NCI-H774 (cell line): ENCODE measurements at regions not wholly inside any gene's neighbourhood (a gene's known extent, or its start where the extent isn't known, plus 50 kb on each side); places are given as distances from the start of the nearest gene placed in this dataset.
"Not testable (repeated sequence)": the region's sequence is repeated elsewhere in the genome, so short reads cannot be mapped to it uniquely, and the experiment has no call there.

Experiments
- DNase-seq: peaks from one replicate; lab custom pipeline; 2025; lab: John Stamatoyannopoulos, UW

DNA sequence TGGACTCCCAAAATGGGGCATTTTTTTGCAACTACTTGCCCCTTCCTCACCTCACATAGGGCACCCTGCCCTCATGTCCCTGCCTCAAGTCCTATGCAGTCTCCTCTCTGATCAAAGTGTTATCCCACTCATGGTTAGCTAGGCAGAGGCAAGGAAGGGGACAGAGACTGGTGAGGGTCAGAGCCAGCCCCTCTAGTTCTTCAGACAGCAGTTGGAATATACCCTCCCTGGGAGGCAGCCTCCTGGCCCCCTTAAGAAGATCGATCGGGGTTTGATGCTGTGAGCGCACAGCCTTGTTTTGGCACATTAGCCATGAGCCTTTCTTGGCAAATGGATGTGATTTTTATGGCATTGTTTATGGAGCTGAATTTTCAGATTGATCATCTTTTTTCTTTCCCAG is 436.9 kb downstream of the BUD13 start:
- no peak for DNase-seq

GRCh38 chr11:116335078-116335477 is 437.7 kb downstream of the BUD13 start:
- DNase-seq = no peak

DNA sequence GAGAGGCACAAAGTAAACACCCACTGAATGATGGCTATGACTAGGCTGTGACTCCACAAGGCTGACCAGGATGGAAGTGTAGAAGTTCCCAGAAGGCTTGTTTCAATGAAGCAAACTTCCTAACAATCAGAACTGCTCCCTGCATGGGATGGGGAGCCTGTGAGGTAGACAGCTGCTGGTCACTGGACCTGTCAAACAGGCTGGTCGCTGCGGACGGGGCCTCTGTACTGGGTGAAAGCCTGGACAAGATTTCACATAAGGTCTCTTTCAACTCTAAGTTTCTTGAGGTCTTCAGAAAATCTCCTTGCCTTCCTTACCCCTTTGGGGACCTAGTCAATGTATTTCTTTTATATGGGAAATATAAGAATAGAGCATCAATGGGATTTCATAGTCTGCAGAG is 438.2 kb downstream of the BUD13 start:
- DNase-seq = no peak

DNA sequence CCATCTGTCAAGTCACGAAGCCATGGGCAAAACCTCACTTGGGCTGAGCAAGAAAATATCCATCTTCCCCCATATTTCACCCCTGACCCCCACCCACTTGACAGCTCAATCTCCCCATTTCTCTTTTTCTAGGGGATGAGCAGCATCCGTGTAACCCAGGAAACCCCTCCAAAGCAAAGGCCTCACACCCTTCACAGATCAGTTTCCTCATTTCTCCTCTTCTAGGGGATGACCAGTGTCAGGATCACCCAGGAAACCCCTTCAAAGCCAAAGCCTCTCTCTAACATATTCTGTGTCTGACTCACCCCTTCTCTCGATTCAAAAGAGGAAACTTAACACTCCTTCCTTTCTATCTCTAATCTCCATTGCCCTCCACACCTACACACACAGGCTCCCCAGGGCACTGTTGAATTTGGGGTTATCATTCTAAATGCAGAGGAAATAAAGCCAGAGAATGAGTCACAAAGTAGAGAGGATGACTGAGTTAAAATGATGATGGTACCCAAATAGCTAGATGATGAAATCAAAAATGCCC is 439.7 kb downstream of the BUD13 start:
- no peak for DNase-seq

GRCh38 chr11:116332391-116332790 is 440.4 kb downstream of the BUD13 start:
- no peak for DNase-seq

DNA sequence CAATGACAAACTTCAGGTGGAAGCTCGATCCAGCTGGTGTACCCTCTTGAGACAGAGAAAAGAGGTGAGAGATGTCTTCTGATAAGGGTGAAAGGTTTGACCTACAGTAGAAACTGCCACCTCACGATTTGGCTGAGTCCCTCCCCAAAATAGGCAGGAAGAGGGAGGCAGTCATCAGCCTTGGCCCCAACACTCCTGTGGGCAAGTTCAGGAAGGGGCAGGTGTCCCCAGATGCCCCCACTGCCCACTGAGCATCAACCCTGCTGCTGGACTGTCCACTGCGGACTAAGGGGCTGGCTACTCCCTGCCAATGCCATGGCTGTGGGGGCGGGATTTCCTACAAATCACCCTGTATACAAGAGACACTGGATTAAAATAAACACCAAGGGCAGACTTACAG is 441.4 kb downstream of the BUD13 start:
- DNase-seq = no peak

- DNase-seq = no peak
Measured at GRCh38 chr11:116330439-116331185, 442.2 kb downstream of the BUD13 start.

- no peak for DNase-seq
Measured at GRCh38 chr11:116329354-116330090, 443.3 kb downstream of the BUD13 start.

DNA sequence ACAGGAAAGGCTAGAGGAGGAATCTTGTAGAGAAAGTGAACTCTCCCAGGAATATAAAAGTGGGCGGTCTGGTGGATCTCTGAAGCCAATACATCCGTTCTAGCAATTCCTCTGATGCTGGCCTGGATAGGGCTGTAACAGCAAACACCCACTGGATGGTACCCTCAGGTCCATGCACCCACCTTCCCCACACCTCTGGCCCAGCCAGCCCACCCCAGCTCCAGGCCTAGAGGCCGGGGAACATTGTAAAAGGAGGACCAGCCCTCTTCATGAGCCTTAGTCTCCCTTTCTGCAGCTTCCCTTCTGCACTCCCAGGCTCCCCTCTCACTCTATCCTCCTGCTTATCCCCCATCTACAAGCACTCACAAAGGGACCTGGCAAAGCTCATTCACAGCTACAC is 443.9 kb downstream of the BUD13 start:
- no peak for DNase-seq

DNA sequence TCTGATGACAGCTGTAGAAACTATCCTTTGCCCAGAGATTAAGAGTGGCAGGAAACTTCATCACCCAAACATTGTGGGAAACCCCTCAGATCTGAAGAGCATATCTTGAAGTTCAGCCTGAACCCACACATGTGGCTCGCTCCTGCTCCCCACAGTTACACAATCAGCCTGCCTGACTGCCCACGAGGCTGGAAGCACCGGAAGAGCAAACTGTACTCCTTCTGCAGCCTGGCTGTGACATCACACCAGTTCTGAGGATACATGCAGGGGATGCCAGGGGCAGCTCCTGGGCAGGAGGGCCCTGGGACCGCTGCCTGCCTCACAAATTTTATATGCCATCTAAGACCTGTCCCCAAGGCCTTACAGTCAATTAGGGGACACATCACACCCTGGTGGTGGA is 444.4 kb downstream of the BUD13 start:
- DNase-seq = no peak

DNA sequence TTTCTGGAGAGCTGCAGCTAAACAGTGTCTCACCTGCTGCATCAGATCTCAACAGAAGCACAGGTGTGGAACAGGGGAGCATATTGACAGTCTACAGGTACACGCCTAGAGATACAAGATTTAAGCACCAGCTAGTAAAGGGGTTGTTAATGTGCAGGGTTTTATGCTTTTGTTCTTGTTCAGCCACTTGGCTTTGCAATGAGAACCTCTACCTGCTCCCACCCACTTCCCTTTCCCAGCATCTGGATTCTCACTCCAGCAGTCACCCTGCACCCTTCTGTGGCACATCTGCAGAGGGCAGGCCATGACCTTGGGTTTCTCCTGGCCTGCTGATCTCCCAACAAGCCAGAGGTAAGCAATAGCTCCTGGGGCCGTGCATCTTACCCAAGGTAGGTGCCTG is 446.6 kb downstream of the BUD13 start:
- no peak for DNase-seq

DNA sequence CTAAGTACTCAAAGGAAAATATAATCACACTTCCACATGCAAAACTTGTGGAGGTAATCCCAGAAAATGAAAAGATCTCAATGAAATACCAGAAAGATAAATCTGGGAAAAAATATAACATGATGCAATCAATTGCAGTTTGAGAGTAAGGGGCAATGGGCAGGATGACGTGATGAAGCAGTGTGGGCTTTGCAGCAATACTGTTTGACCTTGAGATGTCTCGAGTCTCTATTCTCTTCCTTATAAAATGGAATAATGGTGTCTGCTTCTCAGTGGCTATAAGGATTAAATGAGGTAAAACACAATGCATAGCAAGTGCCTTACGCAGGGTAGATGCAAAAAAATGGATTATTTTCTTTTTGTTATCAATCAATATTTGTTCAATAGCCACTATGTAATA is 447.5 kb downstream of the BUD13 start:
- no peak for DNase-seq

- DNase-seq = not testable (repeated sequence)
Measured at GRCh38 chr11:116324077-116324476, 448.7 kb downstream of the BUD13 start.

DNA sequence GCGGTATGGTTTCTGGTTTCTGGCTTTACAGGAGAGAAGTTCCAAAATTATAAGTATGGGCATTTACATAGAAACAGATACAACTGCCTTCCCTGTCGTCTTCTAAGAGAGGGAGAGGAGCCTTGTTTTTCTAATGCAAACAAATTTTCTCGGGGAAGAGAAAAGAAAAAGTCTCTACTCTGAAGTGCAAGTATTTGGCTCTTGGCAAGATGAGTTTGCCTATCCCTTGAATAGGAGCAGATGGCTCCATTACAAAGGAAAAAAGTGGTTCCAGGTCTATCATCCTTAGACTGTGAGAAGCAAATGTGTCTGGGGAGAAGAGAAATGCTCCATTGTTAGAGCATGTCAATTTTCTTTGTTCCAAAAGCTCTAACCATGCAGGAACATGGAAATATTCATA is 455.6 kb downstream of the BUD13 start:
- no peak for DNase-seq

GRCh38 chr11:116314006-116314405 is 458.8 kb downstream of the BUD13 start:
- no peak for DNase-seq

GRCh38 chr11:116312570-116313391 is 460.0 kb downstream of the BUD13 start:
- peak; percentile 84 for DNase-seq

- DNase-seq = peak; percentile 73
Measured at GRCh38 chr11:116311206-116311605, 461.6 kb downstream of the BUD13 start.

- no peak for DNase-seq
Measured at GRCh38 chr11:116310698-116311097, 462.1 kb downstream of the BUD13 start.

- DNase-seq = no peak
Measured at GRCh38 chr11:116310226-116310625, 462.6 kb downstream of the BUD13 start.

DNA sequence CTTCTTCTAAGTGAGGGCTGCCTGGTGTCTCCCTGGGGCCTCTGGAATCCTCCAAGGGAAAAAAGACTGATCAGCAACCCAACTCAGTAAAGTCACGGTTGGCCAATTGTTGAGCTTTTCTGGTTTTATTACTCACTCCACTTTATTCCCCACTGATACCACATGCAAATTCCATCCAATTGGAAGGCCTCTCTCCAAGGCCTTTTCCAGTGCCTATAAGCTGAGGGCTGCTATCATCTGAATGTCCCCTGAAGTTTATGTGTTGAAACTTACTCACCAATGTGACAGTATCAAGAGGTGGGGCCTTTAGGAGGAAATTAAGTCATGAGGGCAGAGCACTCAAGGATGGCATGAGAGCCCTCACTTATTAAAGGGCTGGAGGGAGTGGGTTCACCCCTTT is 463.3 kb downstream of the BUD13 start:
- DNase-seq = no peak

- no peak for DNase-seq
Measured at GRCh38 chr11:116302756-116303155, 470.0 kb downstream of the BUD13 start.

DNA sequence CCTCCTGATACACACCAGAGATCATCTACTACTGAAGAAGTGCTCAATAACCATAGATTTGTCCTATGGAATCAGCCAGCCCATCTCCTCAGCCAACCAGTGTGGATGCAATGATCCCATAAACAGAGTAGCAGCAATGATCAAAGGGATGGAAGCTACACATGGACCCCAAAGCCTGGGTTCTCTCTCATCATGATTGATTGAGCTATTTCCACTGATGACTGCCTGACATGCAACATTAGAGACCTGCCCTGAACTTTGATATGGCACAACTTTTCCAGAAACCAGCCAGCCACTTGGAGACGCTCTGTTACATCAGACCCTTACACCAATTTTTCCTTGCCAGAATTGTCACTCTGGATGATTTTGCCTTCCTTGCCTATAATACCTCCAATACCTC is 471.6 kb downstream of the BUD13 start:
- no peak for DNase-seq

DNA sequence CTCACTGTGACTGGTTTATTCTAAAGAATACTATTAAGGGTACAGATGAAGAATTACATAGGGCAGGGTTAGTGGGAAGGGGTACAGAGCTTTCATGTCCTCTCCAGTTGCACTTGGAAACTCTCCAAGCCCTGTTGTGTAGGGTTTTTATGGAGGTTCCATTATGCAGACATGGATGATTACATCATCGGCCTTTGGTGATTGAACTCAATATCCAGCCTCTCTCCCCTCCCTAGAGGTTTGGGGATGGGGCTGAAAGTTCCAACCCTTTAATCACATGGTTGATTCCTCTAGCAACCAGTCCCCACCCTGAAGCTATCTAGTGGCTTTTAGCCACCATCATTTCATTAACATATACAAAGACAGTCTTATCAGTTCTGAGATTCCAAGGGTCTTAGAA is 472.6 kb downstream of the BUD13 start:
- no peak for DNase-seq
